Urinary bladder (tissue), 3 donors: ENCODE measurements at regions not wholly inside any gene's neighbourhood (a gene's known extent, or its start where the extent isn't known, plus 50 kb on each side); places are given as distances from the start of the nearest gene placed in this dataset.

ENCODE experiments used
- DNase-seq: peaks from one replicate; pipeline ENCODE4 v3.0.0-alpha.2; 2015; ENCODE audit errors: extremely low spot score
- H3K27ac ChIP-seq: one replicate; pipeline ENCODE4 v1.5.1; 2013; ENCODE audit warnings: low read depth, mild to moderate bottlenecking, moderate library complexity
- H3K36me3 ChIP-seq: one replicate; pipeline ENCODE4 v1.6.1; 2013; ENCODE audit warnings: mild to moderate bottlenecking, moderate library complexity; ENCODE audit not compliant: insufficient read depth
- H3K4me1 ChIP-seq: one replicate; pipeline ENCODE4 v1.6.1; 2013; ENCODE audit warnings: mild to moderate bottlenecking, moderate library complexity; ENCODE audit not compliant: insufficient read depth
- H3K4me3 ChIP-seq: one replicate; pipeline ENCODE4 v1.5.1; 2013; ENCODE audit warnings: low read depth, low read length
- WGBS: extraction: QIAGEN DNeasy Blood & Tissue Kit; methylation state at CpG from one replicate; pipeline ENCODE4 v1.1.7; 2013; 5-methylcytosine and 5-hydroxymethylcytosine counted together
- donor health status: healthy with polysubstance abuse.
- donor health status: healthy.

GRCh38 chr1:221903594-221903993 is 161.7 kb upstream of the DUSP10 start:
- H3K36me3 ChIP-seq = no peaks in the 10 kb centered on the region
- no peaks in the 10 kb centered on the region for H3K4me1 ChIP-seq
- 82% methylated on average over 6 of the region's 6 CpGs for WGBS
- no peak for DNase-seq
- no peak overlapping the region for H3K27ac ChIP-seq
- no peak overlapping the region for H3K4me3 ChIP-seq

GRCh38 chr1:221902961-221903360 is 161.1 kb upstream of the DUSP10 start:
- no peak overlapping the region for H3K27ac ChIP-seq
- H3K4me1 ChIP-seq = no peaks in the 10 kb centered on the region
- DNase-seq = no peak
- 96% methylated on average over 7 of the region's 7 CpGs for WGBS
- H3K36me3 ChIP-seq = no peaks in the 10 kb centered on the region
- no peak overlapping the region for H3K4me3 ChIP-seq

- 93% methylated on average over 3 of the region's 3 CpGs for WGBS
Observed at GRCh38 chr1:221900678-221901077, 158.8 kb upstream of the DUSP10 start.

GRCh38 chr1:221897321-221897721 is 155.4 kb upstream of the DUSP10 start:
- no peak overlapping the region for H3K27ac ChIP-seq
- DNase-seq = no peak
- H3K36me3 ChIP-seq = no peaks in the 10 kb centered on the region
- no peaks in the 10 kb centered on the region for H3K4me1 ChIP-seq
- no peak overlapping the region for H3K4me3 ChIP-seq
- WGBS = 31% methylated on average over 3 of the region's 3 CpGs

More at GRCh38 chr1:221900678-221901077, 158.8 kb upstream of the DUSP10 start:
- H3K36me3 ChIP-seq = no peaks in the 10 kb centered on the region
- no peak overlapping the region for H3K27ac ChIP-seq
- no peak overlapping the region for H3K4me3 ChIP-seq
- no peaks in the 10 kb centered on the region for H3K4me1 ChIP-seq
- no peak for DNase-seq

GRCh38 chr1:221892301-221892830 is 150.5 kb upstream of the DUSP10 start:
- Histone ChIP-seq H3K4me3 (no peak overlapping the region), H3K4me1 (no peaks in the 10 kb centered on the region), H3K36me3 (no peaks in the 10 kb centered on the region), H3K27ac (no peak overlapping the region)
- no peak for DNase-seq
- WGBS = 90% methylated on average over 1 of the region's 1 CpG

GRCh38 chr1:221891708-221892107 is 149.8 kb upstream of the DUSP10 start:
- Histone ChIP-seq H3K36me3 (no peaks in the 10 kb centered on the region), H3K4me3 (no peak overlapping the region), H3K4me1 (no peaks in the 10 kb centered on the region), H3K27ac (no peak overlapping the region)
- DNase-seq = no peak
- 76% methylated on average over 1 of the region's 1 CpG for WGBS

- Histone ChIP-seq H3K4me1 (no peaks in the 10 kb centered on the region), H3K27ac (no peak overlapping the region), H3K36me3 (no peaks in the 10 kb centered on the region), H3K4me3 (no peak overlapping the region)
- no peak for DNase-seq
- WGBS = 87% methylated on average over 5 of the region's 5 CpGs
Observed at GRCh38 chr1:221888801-221889200, 146.9 kb upstream of the DUSP10 start.

- Histone ChIP-seq H3K4me3 (no peak overlapping the region), H3K4me1 (no peaks in the 10 kb centered on the region), H3K36me3 (no peaks in the 10 kb centered on the region), H3K27ac (no peak overlapping the region)
- WGBS = 85% methylated on average over 11 of the region's 11 CpGs
- DNase-seq = no peak
Observed at GRCh38 chr1:221888218-221888617, 146.3 kb upstream of the DUSP10 start.

GRCh38 chr1:221887758-221888157 is 145.9 kb upstream of the DUSP10 start:
- Histone ChIP-seq H3K4me3 (no peak overlapping the region), H3K4me1 (no peaks in the 10 kb centered on the region), H3K36me3 (no peaks in the 10 kb centered on the region), H3K27ac (no peak overlapping the region)
- 92% methylated on average over 2 of the region's 2 CpGs for WGBS
- DNase-seq = no peak

- DNase-seq = no peak
- H3K4me3 ChIP-seq = no peak overlapping the region
- WGBS = 74% methylated on average over 3 of the region's 3 CpGs
- H3K36me3 ChIP-seq = no peaks in the 10 kb centered on the region
- H3K27ac ChIP-seq = no peak overlapping the region
- H3K4me1 ChIP-seq = no peaks in the 10 kb centered on the region
Observed at GRCh38 chr1:221887415-221887746, 145.5 kb upstream of the DUSP10 start.

- Histone ChIP-seq H3K4me1 (no peaks in the 10 kb centered on the region), H3K36me3 (no peaks in the 10 kb centered on the region), H3K4me3 (no peak overlapping the region), H3K27ac (no peak overlapping the region)
- no peak for DNase-seq
- WGBS = 31% methylated on average over 7 of the region's 7 CpGs
Observed at GRCh38 chr1:221886743-221887414, 145.0 kb upstream of the DUSP10 start.

GRCh38 chr1:221886311-221886710 is 144.4 kb upstream of the DUSP10 start:
- no peaks in the 10 kb centered on the region for H3K4me1 ChIP-seq
- H3K36me3 ChIP-seq = no peaks in the 10 kb centered on the region
- no peak overlapping the region for H3K4me3 ChIP-seq
- no peak overlapping the region for H3K27ac ChIP-seq
- WGBS = 93% methylated on average over 2 of the region's 2 CpGs
- DNase-seq = no peak

GRCh38 chr1:221884821-221885220 is 142.9 kb upstream of the DUSP10 start:
- H3K27ac ChIP-seq = no peak overlapping the region
- H3K4me1 ChIP-seq = no peaks in the 10 kb centered on the region
- no peak overlapping the region for H3K4me3 ChIP-seq
- 81% methylated on average over 3 of the region's 3 CpGs for WGBS
- H3K36me3 ChIP-seq = no peaks in the 10 kb centered on the region
- DNase-seq = no peak

GRCh38 chr1:221881805-221882581 is 140.1 kb upstream of the DUSP10 start:
- DNase-seq = no peak
- WGBS = 94% methylated on average over 5 of the region's 5 CpGs
- no peaks in the 10 kb centered on the region for H3K4me1 ChIP-seq
- H3K36me3 ChIP-seq = no peaks in the 10 kb centered on the region
- no peak overlapping the region for H3K27ac ChIP-seq
- no peak overlapping the region for H3K4me3 ChIP-seq
